OCI-LY7 (cell line): ENCODE measurements at regions not wholly inside any gene's neighbourhood (a gene's known extent, or its start where the extent isn't known, plus 50 kb on each side); places are given as distances from the start of the nearest gene placed in this dataset.

ENCODE experiments used
- BruUV-seq: library from RNA; stranded (reverse); fragments of 400-500 nt; replicated peaks from 2 replicates; lab custom pipeline; 2021; lab: Mats Ljungman, UMichigan
- CTCF ChIA-PET: fragments of 300-600 bp; sonication (Branson Sonifier 250); formaldehyde crosslinking; loops from one replicate; lab custom pipeline; 2022; ENCODE audit warnings: antibody characterized with exemption; ENCODE audit not compliant: unreplicated experiment; lab: Charles Lee
- POLR2A ChIA-PET: fragments of 300-600 bp; sonication (Branson Sonifier 250); formaldehyde crosslinking; loops from one replicate; lab custom pipeline; 2022; ENCODE audit warnings: antibody characterized with exemption; lab: Charles Lee
- DNase-seq: peaks from one replicate; pipeline ENCODE4 v3.0.0-alpha.2; 2015; ENCODE audit warnings: low spot score
- H2AFZ ChIP-seq: fragments of 200-600 bp; sonication (generic), shearing (Covaris generic); 2 replicates; pipeline ENCODE4 v1.6.1; 2014; ENCODE audit warnings: mild to moderate bottlenecking, antibody characterized with exemption, low read length, moderate library complexity
- H3K27ac ChIP-seq: fragments of 200-600 bp; sonication (generic); 2 replicates; pipeline ENCODE4 v1.5.1; 2014; ENCODE audit warnings: mixed run types, low read depth, mild to moderate bottlenecking, moderate library complexity, low read length, inconsistent platforms; ENCODE audit not compliant: poor library complexity, severe bottlenecking
- H3K36me3 ChIP-seq: fragments of 200-600 bp; sonication (generic); 2 replicates; pipeline ENCODE4 v1.6.1; 2014; ENCODE audit warnings: mild to moderate bottlenecking, antibody characterized with exemption, low read length, moderate library complexity, mixed read lengths; ENCODE audit not compliant: insufficient read depth
- H3K4me1 ChIP-seq: fragments of 200-600 bp; sonication (generic); 2 replicates; pipeline ENCODE4 v1.5.1; 2014; ENCODE audit warnings: mild to moderate bottlenecking, low read length; ENCODE audit not compliant: insufficient read depth, poor library complexity, severe bottlenecking
- H3K4me2 ChIP-seq: fragments of 200-600 bp; sonication (generic); 2 replicates; pipeline ENCODE4 v1.6.1; 2014; ENCODE audit warnings: mild to moderate bottlenecking, low read length
- H3K4me3 ChIP-seq: fragments of 200-600 bp; sonication (generic); 2 replicates; pipeline ENCODE4 v1.5.1; 2014; ENCODE audit warnings: mild to moderate bottlenecking, low read depth, low read length; ENCODE audit not compliant: poor library complexity, severe bottlenecking
- H3K79me2 ChIP-seq: fragments of 200-600 bp; sonication (generic); 2 replicates; pipeline ENCODE4 v1.6.1; 2016; ENCODE audit warnings: low read depth, mild to moderate bottlenecking, low read length, moderate library complexity, mixed read lengths; ENCODE audit not compliant: insufficient read depth
- H3K9me2 ChIP-seq: fragments of 200-600 bp; sonication (generic); 2 replicates; pipeline ENCODE4 v1.6.1; 2016; ENCODE audit warnings: mild to moderate bottlenecking, low read length, mixed read lengths; ENCODE audit not compliant: insufficient read depth
- H3K9me3 ChIP-seq: fragments of 200-600 bp; sonication (generic); 2 replicates; pipeline ENCODE4 v1.6.1; 2014; ENCODE audit warnings: mild to moderate bottlenecking, mixed run types, low read length, mixed read lengths
- H4K20me1 ChIP-seq: fragments of 200-600 bp; sonication (generic); 2 replicates; pipeline ENCODE4 v1.6.1; 2014; ENCODE audit warnings: mild to moderate bottlenecking, antibody characterized with exemption, low read length, moderate library complexity, mixed read lengths; ENCODE audit not compliant: insufficient read depth
- EZH2phosphoT487 ChIP-seq: fragments of 200-600 bp; sonication (generic); IDR thresholded peaks from 2 replicates; pipeline ENCODE4 v1.6.1; 2018; ENCODE audit warnings: low read depth, borderline replicate concordance, mild to moderate bottlenecking, mixed run types, antibody characterized with exemption, low read length, moderate library complexity, mixed read lengths
- intact Hi-C: fragments of 100-400 bp; cut with micrococcal nuclease; formaldehyde crosslinking; loops from one replicate; pipeline ENCODE4 v1.10.0; 2022; ENCODE audit not compliant: unreplicated experiment
- TF ChIP-seq, protein P1 (sequence below): fragments of 200-600 bp; sonication (generic); conservative IDR thresholded peaks from 2 replicates; pipeline ENCODE4 v1.5.1; 2014; ENCODE audit warnings: mild to moderate bottlenecking, antibody characterized with exemption, low read length, moderate library complexity, mixed read lengths

DNA sequence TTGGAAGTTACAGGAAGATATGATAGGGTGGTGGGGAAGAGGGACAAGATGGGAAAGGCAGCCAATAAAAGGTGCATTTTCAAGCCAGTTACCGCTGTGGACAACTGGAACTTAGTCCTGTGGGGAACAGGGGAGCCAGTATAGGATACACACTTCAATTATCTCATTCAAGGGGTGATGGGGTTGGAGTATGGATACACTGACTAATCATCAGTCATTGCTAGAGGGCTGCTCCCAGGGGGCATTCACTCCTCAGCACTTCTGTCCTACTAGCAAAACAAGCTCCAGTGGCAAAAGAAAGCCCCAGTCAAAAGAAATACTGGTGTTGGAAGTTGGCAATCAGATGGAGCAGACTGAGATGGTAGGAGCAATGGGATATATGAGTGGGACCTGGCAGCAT is 183.4 kb upstream of the GADL1 start:
- Histone ChIP-seq H2AFZ (no peak overlapping the region), H3K79me2 (no peaks in the 10 kb centered on the region), H3K9me3 (no peaks in the 10 kb centered on the region), H3K9me2 (no peaks in the 10 kb centered on the region), H4K20me1 (no peaks in the 10 kb centered on the region), H3K4me1 (no peaks in the 10 kb centered on the region), H3K36me3 (no peaks in the 10 kb centered on the region), H3K4me3 (no peak overlapping the region), H3K4me2 (no peak overlapping the region), H3K27ac (no peak overlapping the region)
- CTCF ChIA-PET: no interaction called here
- intact Hi-C loops: no loop called here
- POLR2A ChIA-PET: no interaction called here
- no peak for TF ChIP-seq EZH2phosphoT487
- TF ChIP-seq, protein P1, sequence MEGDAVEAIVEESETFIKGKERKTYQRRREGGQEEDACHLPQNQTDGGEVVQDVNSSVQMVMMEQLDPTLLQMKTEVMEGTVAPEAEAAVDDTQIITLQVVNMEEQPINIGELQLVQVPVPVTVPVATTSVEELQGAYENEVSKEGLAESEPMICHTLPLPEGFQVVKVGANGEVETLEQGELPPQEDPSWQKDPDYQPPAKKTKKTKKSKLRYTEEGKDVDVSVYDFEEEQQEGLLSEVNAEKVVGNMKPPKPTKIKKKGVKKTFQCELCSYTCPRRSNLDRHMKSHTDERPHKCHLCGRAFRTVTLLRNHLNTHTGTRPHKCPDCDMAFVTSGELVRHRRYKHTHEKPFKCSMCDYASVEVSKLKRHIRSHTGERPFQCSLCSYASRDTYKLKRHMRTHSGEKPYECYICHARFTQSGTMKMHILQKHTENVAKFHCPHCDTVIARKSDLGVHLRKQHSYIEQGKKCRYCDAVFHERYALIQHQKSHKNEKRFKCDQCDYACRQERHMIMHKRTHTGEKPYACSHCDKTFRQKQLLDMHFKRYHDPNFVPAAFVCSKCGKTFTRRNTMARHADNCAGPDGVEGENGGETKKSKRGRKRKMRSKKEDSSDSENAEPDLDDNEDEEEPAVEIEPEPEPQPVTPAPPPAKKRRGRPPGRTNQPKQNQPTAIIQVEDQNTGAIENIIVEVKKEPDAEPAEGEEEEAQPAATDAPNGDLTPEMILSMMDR: no peak
- BruUV-seq: no TSS peak
- no peak for DNase-seq

DNA sequence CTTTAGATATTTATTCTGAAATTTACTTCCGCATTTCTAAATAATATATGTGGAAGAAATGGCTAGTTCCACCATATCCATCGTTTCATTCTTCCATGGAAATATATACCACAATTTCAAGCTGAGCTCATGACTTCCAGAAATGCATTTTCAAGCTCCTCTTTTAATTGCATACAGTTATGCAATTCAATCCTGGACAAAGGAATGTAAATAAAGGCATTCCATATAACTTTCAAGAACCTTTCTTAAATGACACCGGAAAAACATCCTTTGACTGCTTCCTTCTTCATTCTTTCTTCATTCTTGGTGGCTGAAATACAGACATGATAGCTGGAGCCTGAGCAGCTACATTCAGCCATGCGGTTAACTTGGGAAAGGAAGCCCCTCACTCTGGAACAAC is 185.2 kb upstream of the GADL1 start:
- no peak overlapping the region for H3K27ac ChIP-seq
- TF ChIP-seq, protein P1: no peak
- TF ChIP-seq EZH2phosphoT487: no peak
- DNase-seq: no peak
- no peaks in the 10 kb centered on the region for H3K9me3 ChIP-seq
- H3K9me2 ChIP-seq: no peaks in the 10 kb centered on the region
- intact Hi-C loops: no loop called here
- no peak overlapping the region for H3K4me3 ChIP-seq
- H3K4me2 ChIP-seq: no peak overlapping the region
- no peaks in the 10 kb centered on the region for H3K4me1 ChIP-seq
- H4K20me1 ChIP-seq: no peaks in the 10 kb centered on the region
- H3K36me3 ChIP-seq: no peaks in the 10 kb centered on the region
- no peaks in the 10 kb centered on the region for H3K79me2 ChIP-seq
- CTCF ChIA-PET: no interaction called here
- POLR2A ChIA-PET: interaction anchor here (0.6 to 1.0 kb wide), 2 partner anchors 8 to 13 kb away, joined by 3 read pairs; no protein-coding TSS in a partner anchor
- BruUV-seq: no TSS peak
- H2AFZ ChIP-seq: no peak overlapping the region

DNA sequence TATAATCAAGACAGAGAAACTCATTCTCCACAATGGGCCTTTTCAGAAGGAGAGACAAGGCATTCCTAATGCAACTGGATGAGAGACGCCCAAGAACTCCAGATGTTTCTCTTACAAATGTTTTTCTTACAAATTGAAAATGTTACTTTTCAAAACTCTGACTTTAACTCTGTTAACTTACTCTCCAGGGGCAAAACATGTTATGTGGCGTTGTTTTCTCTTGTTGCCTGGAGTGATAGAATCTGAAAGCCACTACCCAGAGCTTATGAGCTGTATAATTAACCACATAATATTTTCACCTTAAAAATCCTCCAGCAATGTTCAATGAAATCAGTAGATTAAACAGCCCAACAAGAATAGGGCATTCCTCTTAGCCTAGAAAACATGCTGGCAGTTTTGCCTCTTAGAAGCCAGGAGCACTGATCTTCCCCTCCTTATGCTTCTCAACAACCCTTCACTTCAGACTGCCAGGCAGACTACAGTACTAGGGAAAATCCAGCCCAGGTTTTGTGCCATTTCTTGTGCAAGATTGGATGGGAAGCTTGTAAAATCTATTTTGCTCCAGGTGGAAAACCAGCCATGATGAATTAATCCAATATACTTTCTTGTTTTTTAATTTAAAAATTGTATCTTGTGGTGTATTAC is 186.7 kb upstream of the GADL1 start:
- CTCF ChIA-PET: no interaction called here
- H3K4me2 ChIP-seq: no peak overlapping the region

More for the DNA sequence above, 186.7 kb upstream of the GADL1 start:
- intact Hi-C loops: no loop called here
- Histone ChIP-seq H3K36me3 (no peaks in the 10 kb centered on the region), H3K9me3 (no peaks in the 10 kb centered on the region), H3K4me1 (no peaks in the 10 kb centered on the region), H4K20me1 (no peaks in the 10 kb centered on the region), H3K4me3 (no peak overlapping the region), H3K9me2 (no peaks in the 10 kb centered on the region), H2AFZ (no peak overlapping the region), H3K27ac (no peak overlapping the region), H3K79me2 (no peaks in the 10 kb centered on the region)
- TF ChIP-seq EZH2phosphoT487: no peak
- TF ChIP-seq, protein P1: no peak
- BruUV-seq: no TSS peak
- DNase-seq: no peak
- POLR2A ChIA-PET: no interaction called here
